ENCODE measurements at regions not wholly inside any gene's neighbourhood (a gene's known extent, or its start where the extent isn't known, plus 50 kb on each side); places are given as distances from the start of the nearest gene placed in this dataset.
A peak's percentile ranks its signal among the peaks of the same experiment; 100 is the strongest.

DNA sequence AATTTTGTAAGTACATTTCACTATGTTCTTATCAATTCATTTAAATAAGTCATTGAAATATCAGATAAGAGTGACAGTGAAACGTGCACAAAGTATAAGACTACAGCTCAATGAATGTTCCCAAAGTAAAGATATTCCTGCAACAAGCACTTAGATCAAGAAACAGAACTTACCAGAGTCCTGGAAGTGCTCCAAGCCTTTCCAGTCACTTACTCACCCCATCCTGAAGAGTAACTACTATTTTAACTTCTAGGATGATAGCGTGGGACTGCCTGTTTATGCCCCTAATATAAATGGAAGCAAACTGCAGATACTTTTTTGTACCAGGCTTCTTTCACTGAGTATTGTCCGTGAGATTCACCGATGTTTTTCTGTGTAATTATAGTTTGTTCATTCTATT lies 768.9 kb downstream of the SLC4A3 start:
- no peak for TF ChIP-seq CTCF (IDR thresholded peaks at IDR 0.05)
- Histone ChIP-seq H3K9me3 (peaks cover 0 to 3% (median 0%) of the 10 kb centered on the region in 11 donors), H3K27ac (peak overlapping the region in 3 of 10 donors; percentile 16 to 57 (median 32)), H3K36me3 (no peaks in the 10 kb centered on the region), H3K27me3 (no peaks in the 10 kb centered on the region), H3K4me3 (no peak overlapping the region), H3K4me1 (peaks cover 0 to 22% (median 0%) of the 10 kb centered on the region in 9 donors)
- peak in 6 of 8 donors; percentile 50 to 84 (median 80) for ATAC-seq
- WGBS, 2 donors, result 31 to 38% methylated on average over 4 of the region's 4 CpGs
- intact Hi-C loops (cut with DNase I), result no loop called here
- peak in 1 of 2 donors; percentile 39 for DNase-seq

GRCh38 chr2:220410296-220410695 lies 782.9 kb downstream of the SLC4A3 start:
- no peaks in the 10 kb centered on the region for H3K27me3 ChIP-seq
- H3K4me1 ChIP-seq, result no peaks in the 10 kb centered on the region
- H3K9me3 ChIP-seq, result peaks cover 0 to 57% (median 18%) of the 10 kb centered on the region in 11 donors
- ATAC-seq, result no peak
- no peak for TF ChIP-seq CTCF (IDR thresholded peaks at IDR 0.05)
- intact Hi-C loops (cut with DNase I), result no loop called here
- no peak overlapping the region for H3K27ac ChIP-seq
- H3K36me3 ChIP-seq, result no peaks in the 10 kb centered on the region
- 90% methylated on average over 1 of the region's 1 CpG for WGBS, 2 donors
- no peak for DNase-seq
- H3K4me3 ChIP-seq, result no peak overlapping the region

- DNase-seq (no peak), ATAC-seq (no peak)
- no peak overlapping the region for H3K4me3 ChIP-seq
- peaks cover 0 to 5% (median 0%) of the 10 kb centered on the region in 11 donors for H3K9me3 ChIP-seq
- intact Hi-C loops (cut with DNase I), result no loop called here
- no peak overlapping the region for H3K27ac ChIP-seq
- TF ChIP-seq CTCF (IDR thresholded peaks at IDR 0.05), result no peak
- 58 to 59% methylated on average over 7 of the region's 7 CpGs for WGBS, 2 donors
- peaks cover 0 to 3% (median 0%) of the 10 kb centered on the region in 7 donors for H3K27me3 ChIP-seq
- no peaks in the 10 kb centered on the region for H3K36me3 ChIP-seq
- no peaks in the 10 kb centered on the region for H3K4me1 ChIP-seq
These were observed 790.1 kb downstream of the SLC4A3 start for GRCh38 chr2:220417503-220417902.

DNA sequence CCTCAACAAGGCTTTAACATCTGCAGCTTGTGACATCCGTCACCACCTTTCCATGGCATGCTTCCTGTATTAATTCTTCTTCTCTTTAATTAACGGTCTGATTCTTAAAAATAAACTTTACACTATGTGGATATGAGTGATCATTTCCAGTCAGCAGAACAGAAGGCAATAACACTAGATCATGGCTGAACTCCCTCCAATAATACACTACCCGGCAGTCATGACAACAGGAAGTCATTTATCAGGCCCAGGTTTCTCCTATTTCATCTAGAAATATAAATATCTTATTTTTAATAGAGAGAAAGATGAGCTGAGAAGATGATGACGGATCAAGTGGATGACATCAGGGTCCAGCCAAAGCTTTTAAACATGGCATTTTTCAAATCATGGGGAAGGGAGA lies 792.2 kb downstream of the SLC4A3 start:
- peaks cover 0 to 3% (median 0%) of the 10 kb centered on the region in 7 donors for H3K27me3 ChIP-seq
- WGBS, 2 donors, result 52 to 66% methylated on average over 4 of the region's 4 CpGs
- DNase-seq (no peak), ATAC-seq (no peak)
- H3K27ac ChIP-seq, result no peak overlapping the region
- peaks cover 0 to 9% (median 0%) of the 10 kb centered on the region in 11 donors for H3K9me3 ChIP-seq
- H3K4me3 ChIP-seq, result no peak overlapping the region
- no peaks in the 10 kb centered on the region for H3K36me3 ChIP-seq
- intact Hi-C loops (cut with DNase I), result no loop called here
- no peaks in the 10 kb centered on the region for H3K4me1 ChIP-seq
- TF ChIP-seq CTCF (IDR thresholded peaks at IDR 0.05), result no peak

All from heart right ventricle (tissue), 16 donors.